ENCODE measurements at regions not wholly inside any gene's neighbourhood (a gene's known extent, or its start where the extent isn't known, plus 50 kb on each side); places are given as distances from the start of the nearest gene placed in this dataset.

- H3K4me3 Mint-ChIP-seq (ENCODE audit: unreplicated experiment) = no peak overlapping the region
- no peaks in the 10 kb centered on the region for H3K27me3 Mint-ChIP-seq (ENCODE audit: unreplicated experiment)
- H3K4me1 Mint-ChIP-seq (ENCODE audit: unreplicated experiment) = no peaks in the 10 kb centered on the region
- no peak for TF ChIP-seq CTCF (IDR thresholded peaks at IDR 0.05)
- no peak overlapping the region for H3K27ac Mint-ChIP-seq (ENCODE audit: unreplicated experiment)
- H3K36me3 Mint-ChIP-seq (ENCODE audit: unreplicated experiment) = no peaks in the 10 kb centered on the region
- no peak for DNase-seq (ENCODE audit: extremely low spot score, unreplicated experiment)
- H3K9me3 Mint-ChIP-seq (ENCODE audit: unreplicated experiment) = no peaks in the 10 kb centered on the region
Measured at GRCh38 chr6:138038142-138038870, 68.9 kb downstream of the PERP start.
